ENCODE measurements at regions not wholly inside any gene's neighbourhood (a gene's known extent, or its start where the extent isn't known, plus 50 kb on each side); places are given as distances from the start of the nearest gene placed in this dataset.

DNA sequence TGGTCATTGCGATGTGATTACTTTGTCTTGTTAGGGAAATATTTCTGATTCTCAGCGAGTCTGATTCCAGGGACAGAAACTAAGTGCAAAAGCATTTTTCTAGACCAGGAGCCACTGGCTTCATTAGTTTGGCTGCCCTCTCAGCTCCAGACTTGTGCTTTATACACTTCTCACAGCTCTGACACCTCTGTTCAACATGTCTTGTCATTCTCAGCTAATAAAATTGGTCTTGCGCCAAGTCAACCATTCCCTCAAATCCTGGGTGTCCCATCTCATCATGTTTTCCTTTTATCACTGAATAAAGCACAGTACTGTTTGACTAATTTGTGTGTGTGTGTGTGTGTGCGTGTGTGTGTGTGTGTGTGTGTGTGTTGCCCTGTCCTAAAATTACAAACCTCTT, 215.5 kb upstream of the EPHA4 start:
- TF ChIP-seq, protein P1, sequence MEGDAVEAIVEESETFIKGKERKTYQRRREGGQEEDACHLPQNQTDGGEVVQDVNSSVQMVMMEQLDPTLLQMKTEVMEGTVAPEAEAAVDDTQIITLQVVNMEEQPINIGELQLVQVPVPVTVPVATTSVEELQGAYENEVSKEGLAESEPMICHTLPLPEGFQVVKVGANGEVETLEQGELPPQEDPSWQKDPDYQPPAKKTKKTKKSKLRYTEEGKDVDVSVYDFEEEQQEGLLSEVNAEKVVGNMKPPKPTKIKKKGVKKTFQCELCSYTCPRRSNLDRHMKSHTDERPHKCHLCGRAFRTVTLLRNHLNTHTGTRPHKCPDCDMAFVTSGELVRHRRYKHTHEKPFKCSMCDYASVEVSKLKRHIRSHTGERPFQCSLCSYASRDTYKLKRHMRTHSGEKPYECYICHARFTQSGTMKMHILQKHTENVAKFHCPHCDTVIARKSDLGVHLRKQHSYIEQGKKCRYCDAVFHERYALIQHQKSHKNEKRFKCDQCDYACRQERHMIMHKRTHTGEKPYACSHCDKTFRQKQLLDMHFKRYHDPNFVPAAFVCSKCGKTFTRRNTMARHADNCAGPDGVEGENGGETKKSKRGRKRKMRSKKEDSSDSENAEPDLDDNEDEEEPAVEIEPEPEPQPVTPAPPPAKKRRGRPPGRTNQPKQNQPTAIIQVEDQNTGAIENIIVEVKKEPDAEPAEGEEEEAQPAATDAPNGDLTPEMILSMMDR (conservative IDR thresholded peaks at IDR 0.05 in 1 of 2, IDR thresholded peaks at IDR 0.05 in 1 of 2; ENCODE audit: low read depth in 1 of 2, low read length in 2 of 2), result no peak
- no peak for TF ChIP-seq EZH2 (IDR thresholded peaks at IDR 0.05; ENCODE audit: low read length, missing control alignments)
